PFSK-1 (cell line): ENCODE measurements at regions not wholly inside any gene's neighbourhood (a gene's known extent, or its start where the extent isn't known, plus 50 kb on each side); places are given as distances from the start of the nearest gene placed in this dataset.

ENCODE experiments used
- POLR2AphosphoS5 ChIP-seq: IDR thresholded peaks from 2 replicates; pipeline ENCODE4 v1.6.1; 2012; ENCODE audit warnings: low read depth, mild to moderate bottlenecking, control low read depth, low read length, moderate library complexity
- SIN3A ChIP-seq: IDR thresholded peaks from 2 replicates; pipeline ENCODE4 v1.6.1; 2012; ENCODE audit warnings: mild to moderate bottlenecking, low read length, moderate library complexity, borderline replicate concordance; ENCODE audit not compliant: insufficient read depth

GRCh38 chr7:132001146-132001545, 444.7 kb upstream of the PODXL start:
- TF ChIP-seq POLR2AphosphoS5: no peak
- no peak for TF ChIP-seq SIN3A
